ENCODE measurements at regions not wholly inside any gene's neighbourhood (a gene's known extent, or its start where the extent isn't known, plus 50 kb on each side); places are given as distances from the start of the nearest gene placed in this dataset.

DNA sequence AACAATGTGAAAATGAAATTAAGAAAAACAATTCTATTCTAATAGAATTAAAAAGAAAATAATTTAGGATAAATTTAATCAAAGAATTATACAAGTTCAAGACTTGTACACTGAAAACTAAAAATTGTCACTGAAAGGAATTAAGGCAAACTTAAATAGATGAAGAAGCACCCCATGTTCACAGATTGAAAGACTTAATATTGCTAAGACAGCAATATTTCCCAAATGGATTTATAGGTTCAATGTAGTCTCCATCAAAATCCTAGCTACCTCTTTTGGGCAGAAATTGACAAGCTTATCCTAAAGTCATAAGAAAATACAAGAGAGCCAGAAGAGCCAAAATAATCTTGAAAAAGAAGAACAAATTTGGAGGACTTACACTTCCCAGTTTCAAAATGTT, 53.5 kb upstream of the UBE3A start:
- CTCF ChIA-PET = no interaction called here
- TF ChIP-seq, protein P1, sequence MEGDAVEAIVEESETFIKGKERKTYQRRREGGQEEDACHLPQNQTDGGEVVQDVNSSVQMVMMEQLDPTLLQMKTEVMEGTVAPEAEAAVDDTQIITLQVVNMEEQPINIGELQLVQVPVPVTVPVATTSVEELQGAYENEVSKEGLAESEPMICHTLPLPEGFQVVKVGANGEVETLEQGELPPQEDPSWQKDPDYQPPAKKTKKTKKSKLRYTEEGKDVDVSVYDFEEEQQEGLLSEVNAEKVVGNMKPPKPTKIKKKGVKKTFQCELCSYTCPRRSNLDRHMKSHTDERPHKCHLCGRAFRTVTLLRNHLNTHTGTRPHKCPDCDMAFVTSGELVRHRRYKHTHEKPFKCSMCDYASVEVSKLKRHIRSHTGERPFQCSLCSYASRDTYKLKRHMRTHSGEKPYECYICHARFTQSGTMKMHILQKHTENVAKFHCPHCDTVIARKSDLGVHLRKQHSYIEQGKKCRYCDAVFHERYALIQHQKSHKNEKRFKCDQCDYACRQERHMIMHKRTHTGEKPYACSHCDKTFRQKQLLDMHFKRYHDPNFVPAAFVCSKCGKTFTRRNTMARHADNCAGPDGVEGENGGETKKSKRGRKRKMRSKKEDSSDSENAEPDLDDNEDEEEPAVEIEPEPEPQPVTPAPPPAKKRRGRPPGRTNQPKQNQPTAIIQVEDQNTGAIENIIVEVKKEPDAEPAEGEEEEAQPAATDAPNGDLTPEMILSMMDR (conservative IDR thresholded peaks at IDR 0.05; ENCODE audit: low read depth) = no peak
- no peak overlapping the region for H3K27ac ChIP-seq
- no peak for DNase-seq (ENCODE audit: low spot score)
- POLR2A ChIA-PET (ENCODE audit: low non-redundant PET) = no interaction called here

Measured in RWPE1 (cell line).